ENCODE measurements at regions not wholly inside any gene's neighbourhood (a gene's known extent, or its start where the extent isn't known, plus 50 kb on each side); places are given as distances from the start of the nearest gene placed in this dataset.
"Not testable (repeated sequence)": the region's sequence is repeated elsewhere in the genome, so short reads cannot be mapped to it uniquely, and the experiment has no call there.

DNA sequence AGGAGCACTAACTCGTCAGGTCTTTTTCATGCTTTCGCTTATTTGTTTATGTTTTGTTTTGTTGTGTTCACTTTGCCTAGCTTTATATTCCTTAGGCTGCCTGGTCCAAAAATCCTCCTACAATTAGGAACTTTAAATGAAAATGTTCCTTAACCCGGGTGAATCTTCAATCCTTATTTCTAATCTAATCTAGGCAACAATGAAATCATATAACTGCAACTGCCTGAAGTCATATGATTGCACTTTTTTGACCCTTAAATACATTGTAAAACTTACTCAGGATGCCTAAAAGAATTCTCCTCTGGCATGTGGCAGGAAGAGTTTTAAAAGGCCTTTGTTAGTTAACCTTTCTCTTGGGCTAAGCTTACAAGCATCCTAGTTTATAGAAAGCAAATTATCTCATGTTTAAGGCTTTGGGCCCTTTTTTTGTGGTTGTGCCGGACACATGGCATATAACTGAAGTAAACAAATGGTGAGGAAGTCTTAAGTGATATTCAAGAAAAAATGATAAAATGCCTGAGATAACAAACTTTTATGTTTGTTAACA, 279.4 kb downstream of the FAT4 start:
- no peak for ATAC-seq
- TF ChIP-seq, protein P1, sequence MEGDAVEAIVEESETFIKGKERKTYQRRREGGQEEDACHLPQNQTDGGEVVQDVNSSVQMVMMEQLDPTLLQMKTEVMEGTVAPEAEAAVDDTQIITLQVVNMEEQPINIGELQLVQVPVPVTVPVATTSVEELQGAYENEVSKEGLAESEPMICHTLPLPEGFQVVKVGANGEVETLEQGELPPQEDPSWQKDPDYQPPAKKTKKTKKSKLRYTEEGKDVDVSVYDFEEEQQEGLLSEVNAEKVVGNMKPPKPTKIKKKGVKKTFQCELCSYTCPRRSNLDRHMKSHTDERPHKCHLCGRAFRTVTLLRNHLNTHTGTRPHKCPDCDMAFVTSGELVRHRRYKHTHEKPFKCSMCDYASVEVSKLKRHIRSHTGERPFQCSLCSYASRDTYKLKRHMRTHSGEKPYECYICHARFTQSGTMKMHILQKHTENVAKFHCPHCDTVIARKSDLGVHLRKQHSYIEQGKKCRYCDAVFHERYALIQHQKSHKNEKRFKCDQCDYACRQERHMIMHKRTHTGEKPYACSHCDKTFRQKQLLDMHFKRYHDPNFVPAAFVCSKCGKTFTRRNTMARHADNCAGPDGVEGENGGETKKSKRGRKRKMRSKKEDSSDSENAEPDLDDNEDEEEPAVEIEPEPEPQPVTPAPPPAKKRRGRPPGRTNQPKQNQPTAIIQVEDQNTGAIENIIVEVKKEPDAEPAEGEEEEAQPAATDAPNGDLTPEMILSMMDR (IDR thresholded peaks at IDR 0.05) = no peak
- 86 to 90% (median 88%) methylated on average over 4 of the region's 4 CpGs for WGBS, 3 donors
- Histone ChIP-seq H3K4me1 (no peaks in the 10 kb centered on the region), H3K36me3 (ENCODE audit: insufficient read depth in 1 of 2, low read depth in 1 of 2) (no peaks in the 10 kb centered on the region), H3K27me3 (ENCODE audit: insufficient read depth in 3 of 3, low read length in 2 of 3) (no peaks in the 10 kb centered on the region), H3K4me3 (no peak overlapping the region), H3K27ac (no peak overlapping the region), H3K9me3 (no peaks in the 10 kb centered on the region)
- DNase-seq = no peak
- intact Hi-C loops (cut with DNase I) = no loop called here

DNA sequence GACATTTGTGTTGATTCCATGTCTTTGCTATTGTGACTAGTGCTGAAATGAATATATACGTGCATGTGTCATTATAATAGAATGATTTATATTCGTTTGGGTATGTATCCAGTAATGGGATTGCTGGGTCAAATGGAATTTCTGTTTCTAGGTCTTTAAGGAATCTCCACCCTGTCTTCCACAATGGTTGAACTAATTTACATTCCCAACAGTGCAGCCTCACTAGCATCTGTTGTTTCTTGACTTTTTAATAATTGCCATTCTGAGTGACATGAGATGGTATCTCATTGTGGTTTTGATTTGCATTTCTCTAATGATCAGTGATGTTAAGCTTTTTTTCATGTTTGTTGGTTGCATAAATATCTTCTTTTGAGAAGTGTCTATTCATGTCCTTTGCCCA, 291.2 kb downstream of the FAT4 start:
- ATAC-seq; H3K4me1 ChIP-seq; H3K27ac ChIP-seq; H3K9me3 ChIP-seq; DNase-seq; H3K36me3 ChIP-seq (ENCODE audit: insufficient read depth in 1 of 2, low read depth in 1 of 2); H3K27me3 ChIP-seq (ENCODE audit: insufficient read depth in 3 of 3, low read length in 2 of 3); H3K4me3 ChIP-seq; intact Hi-C loops (cut with DNase I): not testable (repeated sequence)
- WGBS, 3 donors = 82 to 85% (median 83%) methylated on average over 2 of the region's 2 CpGs

DNA sequence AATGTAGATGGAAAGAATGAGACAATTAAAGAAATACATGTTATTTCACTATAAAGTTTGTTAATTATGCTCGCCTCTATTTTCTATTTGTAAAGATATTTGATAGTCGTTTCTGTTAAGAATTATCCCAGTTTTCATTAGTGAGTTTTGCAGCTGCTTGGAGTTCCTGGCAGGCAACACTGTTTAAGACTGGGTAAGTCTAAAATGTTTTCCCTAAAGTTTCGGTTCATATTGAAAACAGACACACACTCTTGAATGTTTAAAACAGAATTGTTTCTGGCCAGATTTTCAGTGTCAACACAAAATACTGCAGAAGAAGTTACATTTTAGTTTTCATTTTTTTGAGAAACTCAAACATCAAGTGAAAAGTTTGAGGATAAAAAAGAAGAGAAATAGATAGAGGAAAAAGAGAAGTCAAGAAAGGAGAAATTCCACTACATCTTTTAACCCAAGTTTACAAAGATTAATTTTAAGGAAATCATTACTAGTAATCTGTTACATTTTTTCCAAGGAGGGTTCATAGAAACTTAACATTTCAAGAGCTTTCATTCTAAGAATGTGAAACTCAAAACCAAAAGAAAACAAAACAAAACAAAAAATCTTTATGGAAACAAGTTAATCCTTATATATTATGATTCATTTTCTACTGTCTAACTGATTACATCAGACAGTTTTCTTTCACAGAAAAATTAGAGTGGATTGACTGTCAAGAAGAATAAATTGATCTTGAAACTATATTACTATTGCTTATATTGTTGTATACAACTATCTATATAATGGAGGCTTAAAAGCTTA, 305.5 kb downstream of the FAT4 start:
- no peak for DNase-seq
- intact Hi-C loops (cut with DNase I) = no loop called here
- TF ChIP-seq, protein P1 (IDR thresholded peaks at IDR 0.05) = no peak
- WGBS, 3 donors = 11 to 23% (median 12%) methylated on average over 3 of the region's 3 CpGs
- Histone ChIP-seq H3K4me3 (no peak overlapping the region), H3K36me3 (ENCODE audit: insufficient read depth in 1 of 2, low read depth in 1 of 2) (no peaks in the 10 kb centered on the region), H3K9me3 (no peaks in the 10 kb centered on the region), H3K27ac (no peak overlapping the region), H3K27me3 (ENCODE audit: insufficient read depth in 3 of 3, low read length in 2 of 3) (no peaks in the 10 kb centered on the region), H3K4me1 (no peaks in the 10 kb centered on the region)
- no peak for ATAC-seq

DNA sequence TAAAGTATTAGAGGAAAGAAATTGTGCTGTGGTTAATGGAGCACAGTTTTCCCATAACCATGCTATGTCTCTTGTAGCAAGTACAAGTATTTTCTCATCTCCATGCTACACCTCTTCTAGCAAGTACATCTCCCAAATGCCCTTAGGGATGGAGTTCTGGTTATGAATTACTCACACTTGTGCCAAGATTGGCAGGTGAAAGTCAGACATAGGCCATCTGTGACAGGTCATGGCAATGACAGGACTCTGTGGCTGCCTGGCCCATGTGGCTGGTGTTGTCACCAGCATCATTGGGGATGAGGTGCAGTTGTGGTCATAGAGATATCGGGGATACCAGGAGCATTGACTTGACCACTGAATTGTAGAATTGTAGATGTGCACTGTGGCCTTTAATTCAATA, 310.2 kb downstream of the FAT4 start:
- intact Hi-C loops (cut with DNase I) = no loop called here

DNA sequence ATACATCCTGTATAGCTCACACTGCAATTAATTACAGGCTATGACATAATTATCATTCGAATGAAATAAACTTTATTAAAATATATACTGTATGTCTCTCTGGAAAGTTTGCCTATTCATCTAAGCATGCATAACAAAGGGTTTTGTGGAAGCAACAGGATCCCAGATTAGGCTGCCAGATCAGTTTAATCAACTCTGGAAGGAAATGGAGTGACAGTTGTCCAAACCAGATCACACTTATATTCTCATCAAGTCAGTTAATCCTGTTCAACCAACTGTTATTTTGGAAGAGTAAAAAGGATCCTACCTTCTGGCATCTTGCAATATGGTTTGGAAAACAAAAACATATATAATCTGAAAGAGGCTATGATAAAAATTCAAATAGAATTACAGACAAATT, 312.2 kb downstream of the FAT4 start:
- TF ChIP-seq, protein P1 (IDR thresholded peaks at IDR 0.05) = no peak

More for the DNA sequence above, 310.2 kb downstream of the FAT4 start:
- no peak for DNase-seq
- Histone ChIP-seq H3K27ac (no peak overlapping the region), H3K36me3 (ENCODE audit: insufficient read depth in 1 of 2, low read depth in 1 of 2) (no peaks in the 10 kb centered on the region), H3K4me1 (no peaks in the 10 kb centered on the region), H3K4me3 (no peak overlapping the region), H3K9me3 (no peaks in the 10 kb centered on the region), H3K27me3 (ENCODE audit: insufficient read depth in 3 of 3, low read length in 2 of 3) (no peaks in the 10 kb centered on the region)
- WGBS, 3 donors = 97 to 100% (median 98%) methylated on average over 1 of the region's 1 CpG
- TF ChIP-seq, protein P1 (IDR thresholded peaks at IDR 0.05) = no peak
- no peak for ATAC-seq

More for the DNA sequence above, 312.2 kb downstream of the FAT4 start:
- Histone ChIP-seq H3K27me3 (ENCODE audit: insufficient read depth in 3 of 3, low read length in 2 of 3) (no peaks in the 10 kb centered on the region), H3K36me3 (ENCODE audit: insufficient read depth in 1 of 2, low read depth in 1 of 2) (no peaks in the 10 kb centered on the region), H3K4me1 (no peaks in the 10 kb centered on the region), H3K9me3 (no peaks in the 10 kb centered on the region), H3K4me3 (no peak overlapping the region), H3K27ac (no peak overlapping the region)
- 73 to 84% (median 74%) methylated on average over 1 of the region's 1 CpG for whole genome bisulfite sequencing, 3 donors
- DNase-seq (no peak), ATAC-seq (no peak)
- intact Hi-C loops (cut with DNase I) = no loop called here

All from psoas muscle (tissue), 7 donors.